ENCODE measurements at regions not wholly inside any gene's neighbourhood (a gene's known extent, or its start where the extent isn't known, plus 50 kb on each side); places are given as distances from the start of the nearest gene placed in this dataset.

GRCh38 chr4:146076081-146076480 lies 99.4 kb upstream of the LSM6 start:
- Histone ChIP-seq H3K27ac (no peak overlapping the region), H3K4me3 (no peak overlapping the region), H3K36me3 (no peaks in the 10 kb centered on the region), H3K4me1 (no peaks in the 10 kb centered on the region), H3K9me3 (no peaks in the 10 kb centered on the region), H3K27me3 (no peaks in the 10 kb centered on the region)
- TF ChIP-seq CTCF (IDR thresholded peaks at IDR 0.05 in 4 of 5, conservative IDR thresholded peaks at IDR 0.05 in 1 of 5) (no peak), POLR2A (IDR thresholded peaks at IDR 0.05) (no peak)
- in situ Hi-C loops (cut with MboI; ENCODE audit: low sequenced_read_pairs in 4 of 4) (no loop called here), intact Hi-C loops (cut with DNase I; ENCODE audit: low total_unique reads) (no loop called here)
- ATAC-seq (no peak), DNase-seq (no peak)

- Histone ChIP-seq H3K27me3 (no peaks in the 10 kb centered on the region), H3K4me3 (no peak overlapping the region), H3K27ac (no peak overlapping the region), H3K4me1 (no peaks in the 10 kb centered on the region), H3K9me3 (no peaks in the 10 kb centered on the region), H3K36me3 (no peaks in the 10 kb centered on the region)
- TF ChIP-seq POLR2A (IDR thresholded peaks at IDR 0.05) (no peak), CTCF (IDR thresholded peaks at IDR 0.05 in 4 of 5, conservative IDR thresholded peaks at IDR 0.05 in 1 of 5) (no peak)
- no peak for DNase-seq
- intact Hi-C loops (cut with DNase I; ENCODE audit: low total_unique reads) = no loop called here
- in situ Hi-C loops (cut with MboI; ENCODE audit: low sequenced_read_pairs in 4 of 4) = no loop called here
- ATAC-seq = no peak
These were observed 102.0 kb upstream of the LSM6 start for GRCh38 chr4:146073517-146073916.

GRCh38 chr4:146072376-146072775 lies 103.1 kb upstream of the LSM6 start:
- in situ Hi-C loops (cut with MboI; ENCODE audit: low sequenced_read_pairs in 4 of 4) (no loop called here), intact Hi-C loops (cut with DNase I; ENCODE audit: low total_unique reads) (no loop called here)
- ATAC-seq = no peak
- Histone ChIP-seq H3K4me3 (no peak overlapping the region), H3K27ac (no peak overlapping the region), H3K9me3 (no peaks in the 10 kb centered on the region), H3K27me3 (no peaks in the 10 kb centered on the region), H3K4me1 (no peaks in the 10 kb centered on the region), H3K36me3 (no peaks in the 10 kb centered on the region)
- no peak for TF ChIP-seq CTCF (IDR thresholded peaks at IDR 0.05 in 4 of 5, conservative IDR thresholded peaks at IDR 0.05 in 1 of 5)
- TF ChIP-seq POLR2A (IDR thresholded peaks at IDR 0.05) = no peak
- no peak for DNase-seq

- no peak overlapping the region for H3K4me3 ChIP-seq
- ATAC-seq = no peak
- intact Hi-C loops (cut with DNase I; ENCODE audit: low total_unique reads) (no loop called here), in situ Hi-C loops (cut with MboI; ENCODE audit: low sequenced_read_pairs in 4 of 4) (no loop called here)
- no peaks in the 10 kb centered on the region for H3K27me3 ChIP-seq
- no peak for TF ChIP-seq CTCF (IDR thresholded peaks at IDR 0.05 in 4 of 5, conservative IDR thresholded peaks at IDR 0.05 in 1 of 5)
- TF ChIP-seq POLR2A (IDR thresholded peaks at IDR 0.05) = no peak
- DNase-seq = no peak
- no peaks in the 10 kb centered on the region for H3K9me3 ChIP-seq
- H3K4me1 ChIP-seq = no peaks in the 10 kb centered on the region
- H3K36me3 ChIP-seq = no peaks in the 10 kb centered on the region
- no peak overlapping the region for H3K27ac ChIP-seq
These were observed 104.1 kb upstream of the LSM6 start for GRCh38 chr4:146071390-146071789.

GRCh38 chr4:146063143-146063542 lies 112.4 kb upstream of the LSM6 start:
- DNase-seq = no peak
- no peaks in the 10 kb centered on the region for H3K9me3 ChIP-seq
- no peak overlapping the region for H3K27ac ChIP-seq
- intact Hi-C loops (cut with DNase I; ENCODE audit: low total_unique reads) (no loop called here), in situ Hi-C loops (cut with MboI; ENCODE audit: low sequenced_read_pairs in 4 of 4) (no loop called here)
- TF ChIP-seq CTCF (IDR thresholded peaks at IDR 0.05 in 4 of 5, conservative IDR thresholded peaks at IDR 0.05 in 1 of 5) (no peak), POLR2A (IDR thresholded peaks at IDR 0.05) (no peak)
- H3K27me3 ChIP-seq = no peaks in the 10 kb centered on the region
- no peak overlapping the region for H3K4me3 ChIP-seq
- no peaks in the 10 kb centered on the region for H3K4me1 ChIP-seq
- no peak for ATAC-seq
- H3K36me3 ChIP-seq = no peaks in the 10 kb centered on the region
